BJ (cell line): ENCODE measurements at regions not wholly inside any gene's neighbourhood (a gene's known extent, or its start where the extent isn't known, plus 50 kb on each side); places are given as distances from the start of the nearest gene placed in this dataset.

ENCODE experiments used
- CTCF ChIA-PET: fragments of 350-600 bp; formaldehyde crosslinking; extraction: SDS; loops from one replicate; lab custom pipeline; 2021; ENCODE audit warnings: antibody characterized with exemption, inconsistent platforms; lab: Yijun Ruan, JAX
- POLR2A ChIA-PET: fragments of 300-600 bp; sonication (Branson Sonifier 250); formaldehyde crosslinking; extraction: SDS; loops from one replicate; lab custom pipeline; 2021; ENCODE audit warnings: antibody characterized with exemption; lab: Charles Lee
- DNase-seq: peaks from one replicate; pipeline ENCODE4 v3.0.0-alpha.2; 2011; ENCODE audit warnings: low read depth
- H3K27me3 ChIP-seq: 2 replicates; pipeline ENCODE4 v1.6.0; 2011; ENCODE audit warnings: low read length; ENCODE audit not compliant: control insufficient read depth, insufficient read depth
- H3K36me3 ChIP-seq: 2 replicates; pipeline ENCODE4 v1.5.1; 2011; ENCODE audit warnings: low read length; ENCODE audit not compliant: control insufficient read depth, insufficient read depth
- H3K4me3 ChIP-seq: 2 replicates; pipeline ENCODE4 v1.5.1; 2011; ENCODE audit warnings: low read depth, mild to moderate bottlenecking, control low read depth, low read length
- TF ChIP-seq, protein P1 (sequence below): IDR thresholded peaks from 2 replicates; pipeline ENCODE4 v1.5.1; 2011; ENCODE audit warnings: low read depth, mild to moderate bottlenecking, control low read depth, inconsistent platforms, low read length, moderate library complexity; ENCODE audit not compliant: insufficient read depth

DNA sequence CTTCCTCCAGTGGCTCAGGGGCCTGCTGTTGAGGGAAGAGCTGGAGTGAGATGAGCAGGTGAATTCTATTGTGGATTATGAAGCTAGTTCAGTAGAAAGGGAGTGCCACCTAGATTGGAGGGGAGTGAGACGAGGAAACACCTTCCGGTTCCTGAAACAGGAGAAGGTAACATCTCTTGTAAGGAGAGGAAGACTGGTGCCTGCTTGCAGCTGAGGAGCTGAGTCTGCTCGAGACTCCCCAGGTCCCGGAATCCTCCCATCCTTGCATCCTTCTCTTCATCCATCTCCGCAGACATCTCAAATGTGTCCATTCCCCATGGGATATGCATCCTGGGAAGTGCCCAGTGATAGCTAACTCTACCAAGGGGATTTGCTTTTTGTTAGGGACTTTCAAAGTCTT, 242.9 kb upstream of the ZFP64 start:
- ChIA-PET CTCF (no interaction called here), POLR2A (no interaction called here)
- TF ChIP-seq, protein P1, sequence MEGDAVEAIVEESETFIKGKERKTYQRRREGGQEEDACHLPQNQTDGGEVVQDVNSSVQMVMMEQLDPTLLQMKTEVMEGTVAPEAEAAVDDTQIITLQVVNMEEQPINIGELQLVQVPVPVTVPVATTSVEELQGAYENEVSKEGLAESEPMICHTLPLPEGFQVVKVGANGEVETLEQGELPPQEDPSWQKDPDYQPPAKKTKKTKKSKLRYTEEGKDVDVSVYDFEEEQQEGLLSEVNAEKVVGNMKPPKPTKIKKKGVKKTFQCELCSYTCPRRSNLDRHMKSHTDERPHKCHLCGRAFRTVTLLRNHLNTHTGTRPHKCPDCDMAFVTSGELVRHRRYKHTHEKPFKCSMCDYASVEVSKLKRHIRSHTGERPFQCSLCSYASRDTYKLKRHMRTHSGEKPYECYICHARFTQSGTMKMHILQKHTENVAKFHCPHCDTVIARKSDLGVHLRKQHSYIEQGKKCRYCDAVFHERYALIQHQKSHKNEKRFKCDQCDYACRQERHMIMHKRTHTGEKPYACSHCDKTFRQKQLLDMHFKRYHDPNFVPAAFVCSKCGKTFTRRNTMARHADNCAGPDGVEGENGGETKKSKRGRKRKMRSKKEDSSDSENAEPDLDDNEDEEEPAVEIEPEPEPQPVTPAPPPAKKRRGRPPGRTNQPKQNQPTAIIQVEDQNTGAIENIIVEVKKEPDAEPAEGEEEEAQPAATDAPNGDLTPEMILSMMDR = no peak
- no peak for DNase-seq
- Histone ChIP-seq H3K27me3 (no peaks in the 10 kb centered on the region), H3K4me3 (no peak overlapping the region), H3K36me3 (no peaks in the 10 kb centered on the region)

GRCh38 chr20:52434041-52434425, 242.5 kb upstream of the ZFP64 start:
- TF ChIP-seq, protein P1 = no peak
- no peaks in the 10 kb centered on the region for H3K36me3 ChIP-seq
- POLR2A ChIA-PET = no interaction called here
- H3K27me3 ChIP-seq = no peaks in the 10 kb centered on the region
- H3K4me3 ChIP-seq = no peak overlapping the region
- DNase-seq = no peak
- CTCF ChIA-PET = no interaction called here

- TF ChIP-seq, protein P1 = no peak
- Histone ChIP-seq H3K27me3 (no peaks in the 10 kb centered on the region), H3K36me3 (no peaks in the 10 kb centered on the region), H3K4me3 (no peak overlapping the region)
- CTCF ChIA-PET = no interaction called here
- POLR2A ChIA-PET = no interaction called here
- DNase-seq = no peak
These were observed 241.9 kb upstream of the ZFP64 start for GRCh38 chr20:52433326-52434040.

- H3K36me3 ChIP-seq = no peaks in the 10 kb centered on the region
- no peak for DNase-seq
- H3K4me3 ChIP-seq = no peak overlapping the region
- ChIA-PET CTCF (no interaction called here), POLR2A (no interaction called here)
- TF ChIP-seq, protein P1 = no peak
- H3K27me3 ChIP-seq = no peaks in the 10 kb centered on the region
These were observed 241.2 kb upstream of the ZFP64 start for GRCh38 chr20:52432740-52433139.

- Histone ChIP-seq H3K4me3 (no peak overlapping the region), H3K36me3 (no peaks in the 10 kb centered on the region), H3K27me3 (no peaks in the 10 kb centered on the region)
- TF ChIP-seq, protein P1 = no peak
- POLR2A ChIA-PET = no interaction called here
- DNase-seq = no peak
- CTCF ChIA-PET = no interaction called here
These were observed 237.4 kb upstream of the ZFP64 start for GRCh38 chr20:52429029-52429428.
